ENCODE measurements at regions not wholly inside any gene's neighbourhood (a gene's known extent, or its start where the extent isn't known, plus 50 kb on each side); places are given as distances from the start of the nearest gene placed in this dataset.

GRCh38 chr6:6483168-6483567 lies 105.4 kb upstream of the LY86 start:
- TF ChIP-seq CTCF (IDR thresholded peaks at IDR 0.05), result no peak
- TF ChIP-seq EZH2 (IDR thresholded peaks at IDR 0.05; ENCODE audit: borderline replicate concordance, insufficient read depth, low read depth, low read length, poor library complexity, severe bottlenecking), result no peak
